OCI-LY1 (cell line): ENCODE measurements at regions not wholly inside any gene's neighbourhood (a gene's known extent, or its start where the extent isn't known, plus 50 kb on each side); places are given as distances from the start of the nearest gene placed in this dataset.

Experiments used
- H2AFZ ChIP-seq: fragments of 200-600 bp; sonication (generic), shearing (Covaris generic); 2 replicates; pipeline ENCODE4 v1.6.0; 2014; ENCODE audit warnings: antibody characterized with exemption, mild to moderate bottlenecking, low read length
- H3F3A ChIP-seq: fragments of 200-600 bp; sonication (generic), shearing (Covaris generic); 2 replicates; pipeline ENCODE4 v1.6.0; 2014; ENCODE audit warnings: mild to moderate bottlenecking, antibody characterized with exemption, low read length, moderate library complexity; ENCODE audit not compliant: insufficient read depth
- H3K27ac ChIP-seq: fragments of 200-600 bp; sonication (generic); 2 replicates; pipeline ENCODE4 v1.5.1; 2014; ENCODE audit warnings: low read length, mixed run types, mild to moderate bottlenecking, low read depth; ENCODE audit not compliant: poor library complexity, severe bottlenecking
- H3K27me3 ChIP-seq: fragments of 200-600 bp; sonication (generic); 2 replicates; pipeline ENCODE4 v1.6.0; 2014; ENCODE audit warnings: antibody characterized with exemption, mild to moderate bottlenecking, low read length, moderate library complexity; ENCODE audit not compliant: insufficient read depth
- H3K36me3 ChIP-seq: fragments of 200-600 bp; sonication (generic); 2 replicates; pipeline ENCODE4 v1.6.1; 2014; ENCODE audit warnings: mild to moderate bottlenecking, antibody characterized with exemption, low read length, moderate library complexity, mixed read lengths; ENCODE audit not compliant: insufficient read depth
- H3K4me1 ChIP-seq: fragments of 200-600 bp; sonication (generic); 2 replicates; pipeline ENCODE4 v1.5.1; 2014; ENCODE audit warnings: mild to moderate bottlenecking, low read length, moderate library complexity; ENCODE audit not compliant: insufficient read depth, severe bottlenecking
- H3K4me2 ChIP-seq: fragments of 200-600 bp; sonication (generic), shearing (Covaris generic); 2 replicates; pipeline ENCODE4 v1.6.1; 2014; ENCODE audit warnings: low read length
- H3K4me3 ChIP-seq: fragments of 200-600 bp; sonication (generic); 2 replicates; pipeline ENCODE4 v1.5.1; 2014; ENCODE audit warnings: low read length, low read depth, mild to moderate bottlenecking, mixed read lengths; ENCODE audit not compliant: poor library complexity, severe bottlenecking
- H3K79me2 ChIP-seq: fragments of 200-600 bp; shearing (Covaris generic); 2 replicates; pipeline ENCODE4 v1.6.1; 2016; ENCODE audit warnings: mixed run types, low read length, mixed read lengths; ENCODE audit not compliant: insufficient read depth
- H3K9ac ChIP-seq: fragments of 200-600 bp; sonication (generic), shearing (Covaris generic); 2 replicates; pipeline ENCODE4 v1.6.1; 2014; ENCODE audit warnings: mild to moderate bottlenecking, low read length, mixed read lengths
- H3K9me2 ChIP-seq: fragments of 200-600 bp; sonication (generic), shearing (Covaris generic); 2 replicates; pipeline ENCODE4 v1.6.1; 2014; ENCODE audit warnings: low read depth, mild to moderate bottlenecking, low read length, mixed read lengths
- H3K9me3 ChIP-seq: fragments of 200-600 bp; shearing (Covaris generic); 2 replicates; pipeline ENCODE4 v1.6.1; 2014; ENCODE audit warnings: low read length, mixed read lengths
- H4K20me1 ChIP-seq: fragments of 200-600 bp; sonication (generic), shearing (Covaris generic); 2 replicates; pipeline ENCODE4 v1.6.0; 2016; ENCODE audit warnings: mild to moderate bottlenecking, low read length; ENCODE audit not compliant: insufficient read depth
- EZH2 ChIP-seq: fragments of 200-600 bp; sonication (generic), shearing (Covaris generic); IDR thresholded peaks from 2 replicates; pipeline ENCODE4 v1.8.0; 2017; ENCODE audit warnings: borderline replicate concordance, mixed run types, mild to moderate bottlenecking, antibody characterized with exemption, low read length, moderate library complexity, mixed read lengths
- TF ChIP-seq, protein P1 (sequence below): fragments of 200-600 bp; sonication (generic), shearing (Covaris generic); IDR thresholded peaks from 2 replicates; pipeline ENCODE4 v1.5.1; 2017; ENCODE audit warnings: mild to moderate bottlenecking, antibody characterized with exemption, low read length, moderate library complexity, mixed read lengths

DNA sequence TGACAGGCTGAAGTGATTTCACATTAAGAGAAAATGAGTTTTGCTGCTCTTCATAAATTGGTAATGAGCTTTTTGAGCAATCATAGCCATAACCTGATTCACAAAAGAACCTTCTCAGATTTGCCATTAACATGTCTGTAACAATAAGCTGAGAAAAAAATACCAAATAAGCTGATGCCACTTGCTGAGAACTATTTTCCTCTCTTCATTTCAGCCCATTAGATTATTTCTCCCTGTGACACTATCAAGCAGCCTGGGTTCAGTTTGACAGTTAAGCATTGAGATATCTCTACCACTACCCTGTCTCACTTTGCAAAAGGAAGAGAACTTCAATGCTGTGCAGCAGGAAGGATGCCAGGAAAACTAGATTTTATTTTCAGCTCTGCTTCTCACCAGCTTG is 673.9 kb downstream of the TRIB2 start:
- Histone ChIP-seq H3K36me3 (no peaks in the 10 kb centered on the region), H3K79me2 (no peaks in the 10 kb centered on the region), H3K9me3 (no peaks in the 10 kb centered on the region), H3F3A (no peaks in the 10 kb centered on the region), H3K9me2 (no peaks in the 10 kb centered on the region), H2AFZ (no peak overlapping the region), H3K9ac (no peak overlapping the region), H3K27ac (no peak overlapping the region), H3K27me3 (no peaks in the 10 kb centered on the region), H3K4me2 (no peak overlapping the region), H4K20me1 (no peaks in the 10 kb centered on the region), H3K4me1 (no peaks in the 10 kb centered on the region), H3K4me3 (no peak overlapping the region)
- TF ChIP-seq, protein P1, sequence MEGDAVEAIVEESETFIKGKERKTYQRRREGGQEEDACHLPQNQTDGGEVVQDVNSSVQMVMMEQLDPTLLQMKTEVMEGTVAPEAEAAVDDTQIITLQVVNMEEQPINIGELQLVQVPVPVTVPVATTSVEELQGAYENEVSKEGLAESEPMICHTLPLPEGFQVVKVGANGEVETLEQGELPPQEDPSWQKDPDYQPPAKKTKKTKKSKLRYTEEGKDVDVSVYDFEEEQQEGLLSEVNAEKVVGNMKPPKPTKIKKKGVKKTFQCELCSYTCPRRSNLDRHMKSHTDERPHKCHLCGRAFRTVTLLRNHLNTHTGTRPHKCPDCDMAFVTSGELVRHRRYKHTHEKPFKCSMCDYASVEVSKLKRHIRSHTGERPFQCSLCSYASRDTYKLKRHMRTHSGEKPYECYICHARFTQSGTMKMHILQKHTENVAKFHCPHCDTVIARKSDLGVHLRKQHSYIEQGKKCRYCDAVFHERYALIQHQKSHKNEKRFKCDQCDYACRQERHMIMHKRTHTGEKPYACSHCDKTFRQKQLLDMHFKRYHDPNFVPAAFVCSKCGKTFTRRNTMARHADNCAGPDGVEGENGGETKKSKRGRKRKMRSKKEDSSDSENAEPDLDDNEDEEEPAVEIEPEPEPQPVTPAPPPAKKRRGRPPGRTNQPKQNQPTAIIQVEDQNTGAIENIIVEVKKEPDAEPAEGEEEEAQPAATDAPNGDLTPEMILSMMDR: no peak
- no peak for TF ChIP-seq EZH2

- no peak for TF ChIP-seq EZH2
- TF ChIP-seq, protein P1: no peak
- Histone ChIP-seq H3K9ac (no peak overlapping the region), H2AFZ (no peak overlapping the region), H3K4me2 (no peak overlapping the region), H3K4me3 (no peak overlapping the region), H3K9me2 (no peaks in the 10 kb centered on the region), H3K79me2 (no peaks in the 10 kb centered on the region), H3K36me3 (no peaks in the 10 kb centered on the region), H3K9me3 (no peaks in the 10 kb centered on the region), H3F3A (no peaks in the 10 kb centered on the region), H4K20me1 (no peaks in the 10 kb centered on the region), H3K27me3 (no peaks in the 10 kb centered on the region), H3K27ac (no peak overlapping the region), H3K4me1 (no peaks in the 10 kb centered on the region)
Observed at GRCh38 chr2:13401312-13401711, 684.6 kb downstream of the TRIB2 start.

GRCh38 chr2:13413989-13414388 is 697.3 kb downstream of the TRIB2 start:
- H3K27me3 ChIP-seq: no peaks in the 10 kb centered on the region
- no peaks in the 10 kb centered on the region for H3K9me2 ChIP-seq
- no peak overlapping the region for H3K4me3 ChIP-seq
- no peak overlapping the region for H2AFZ ChIP-seq
- H3K36me3 ChIP-seq: no peaks in the 10 kb centered on the region
- no peak overlapping the region for H3K4me2 ChIP-seq
- H3K9ac ChIP-seq: no peak overlapping the region
- no peaks in the 10 kb centered on the region for H3K79me2 ChIP-seq
- no peaks in the 10 kb centered on the region for H4K20me1 ChIP-seq
- H3F3A ChIP-seq: no peaks in the 10 kb centered on the region
- H3K9me3 ChIP-seq: no peaks in the 10 kb centered on the region
- H3K27ac ChIP-seq: no peak overlapping the region
- TF ChIP-seq EZH2: no peak
- TF ChIP-seq, protein P1: no peak
- H3K4me1 ChIP-seq: no peaks in the 10 kb centered on the region
